ENCODE measurements at regions not wholly inside any gene's neighbourhood (a gene's known extent, or its start where the extent isn't known, plus 50 kb on each side); places are given as distances from the start of the nearest gene placed in this dataset.

DNA sequence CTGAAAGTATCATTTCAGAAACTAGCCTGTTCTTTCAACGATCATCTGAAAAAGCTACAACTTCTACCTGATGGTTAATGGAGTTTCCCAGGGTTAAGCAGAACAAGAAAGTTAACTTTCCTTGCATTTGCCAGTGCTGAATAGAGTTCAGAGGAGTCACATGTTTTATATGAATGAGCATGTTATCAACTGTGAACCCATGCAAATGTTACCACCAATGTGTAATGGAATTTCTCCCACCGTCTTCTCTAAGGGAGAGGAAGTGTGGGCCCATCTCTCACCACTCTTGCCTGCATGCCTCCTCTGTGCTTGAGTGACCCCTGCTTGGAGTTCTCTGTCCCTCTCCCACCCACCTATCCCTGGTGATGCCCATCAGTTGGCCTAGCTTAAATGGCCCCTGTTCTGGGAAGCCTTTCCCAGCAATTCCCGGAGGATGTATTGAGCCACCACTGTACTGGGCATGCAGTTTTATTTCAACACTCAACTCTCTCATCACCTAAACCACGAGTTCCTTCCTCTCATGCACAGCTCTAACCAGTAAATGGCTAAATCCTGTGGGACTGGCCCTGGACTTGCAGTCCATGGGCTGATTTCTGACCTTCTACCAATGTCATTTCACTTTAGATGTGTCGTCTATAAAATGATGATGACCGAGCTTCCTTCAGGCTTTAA is 159.8 kb downstream of the RPAP3 start:
- Histone ChIP-seq H2AFZ (ENCODE audit: low read length, unreplicated experiment) (no peak overlapping the region), H3K36me3 (ENCODE audit: insufficient read depth, low read length) (no peaks in the 10 kb centered on the region), H3K27ac (ENCODE audit: low read depth, low read length) (no peak overlapping the region), H3K4me1 (ENCODE audit: control insufficient read depth, insufficient read depth, low read length, unreplicated experiment) (no peaks in the 10 kb centered on the region), H3K4me3 (ENCODE audit: low read depth, low read length) (no peak overlapping the region), H3K27me3 (ENCODE audit: insufficient read depth, low read length) (peaks cover 33% of the 10 kb centered on the region), H3K79me2 (ENCODE audit: control insufficient read depth, insufficient read depth, low read length, unreplicated experiment) (no peaks in the 10 kb centered on the region)

DNA sequence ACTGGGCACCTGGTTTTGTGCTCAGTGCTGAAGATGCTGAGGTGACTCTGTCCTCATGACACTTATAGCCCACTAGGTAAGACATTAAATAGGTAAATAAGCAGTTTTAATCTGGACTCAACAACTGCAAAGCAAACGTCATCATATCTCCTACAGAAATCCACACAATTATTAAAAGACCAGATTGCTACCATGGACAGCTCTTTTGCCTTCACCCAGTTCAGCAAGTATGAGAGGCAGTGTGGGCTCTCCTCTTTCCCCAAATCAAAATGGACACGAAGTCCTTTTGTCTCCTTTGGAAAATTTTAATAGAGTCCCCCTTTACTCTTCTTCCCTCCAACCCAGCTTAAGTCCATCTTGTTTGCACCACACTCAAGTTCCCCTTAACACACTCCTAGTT is 171.1 kb downstream of the RPAP3 start:
- no peak overlapping the region for H2AFZ ChIP-seq (ENCODE audit: low read length, unreplicated experiment)
- H3K36me3 ChIP-seq (ENCODE audit: insufficient read depth, low read length): no peaks in the 10 kb centered on the region
- H3K4me3 ChIP-seq (ENCODE audit: low read depth, low read length): no peak overlapping the region
- H3K79me2 ChIP-seq (ENCODE audit: control insufficient read depth, insufficient read depth, low read length, unreplicated experiment): no peaks in the 10 kb centered on the region
- H3K4me1 ChIP-seq (ENCODE audit: control insufficient read depth, insufficient read depth, low read length, unreplicated experiment): no peaks in the 10 kb centered on the region
- peaks cover 84% of the 10 kb centered on the region for H3K27me3 ChIP-seq (ENCODE audit: insufficient read depth, low read length)
- H3K27ac ChIP-seq (ENCODE audit: low read depth, low read length): no peak overlapping the region

DNA sequence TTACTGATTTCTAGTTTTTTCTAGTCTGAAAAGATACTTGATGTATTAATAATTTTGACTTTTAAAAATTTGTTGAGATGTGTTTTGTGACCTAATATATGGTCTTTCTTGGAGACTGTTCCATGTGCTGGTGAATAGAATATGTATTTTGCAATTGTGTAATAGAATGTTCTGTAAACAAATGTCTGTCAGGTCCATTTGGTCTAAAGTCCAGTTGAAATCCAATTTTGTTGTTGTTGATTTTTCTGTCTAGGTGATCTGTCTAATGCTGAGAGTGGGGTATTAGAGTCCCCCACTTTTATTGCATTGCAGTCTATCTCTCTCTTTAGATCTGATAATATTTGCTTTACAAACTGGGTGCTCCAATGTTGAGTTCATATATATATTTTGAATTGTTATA is 175.8 kb downstream of the RPAP3 start:
- Histone ChIP-seq H3K36me3 (ENCODE audit: insufficient read depth, low read length) (no peaks in the 10 kb centered on the region), H3K4me1 (ENCODE audit: control insufficient read depth, insufficient read depth, low read length, unreplicated experiment) (no peaks in the 10 kb centered on the region)

DNA sequence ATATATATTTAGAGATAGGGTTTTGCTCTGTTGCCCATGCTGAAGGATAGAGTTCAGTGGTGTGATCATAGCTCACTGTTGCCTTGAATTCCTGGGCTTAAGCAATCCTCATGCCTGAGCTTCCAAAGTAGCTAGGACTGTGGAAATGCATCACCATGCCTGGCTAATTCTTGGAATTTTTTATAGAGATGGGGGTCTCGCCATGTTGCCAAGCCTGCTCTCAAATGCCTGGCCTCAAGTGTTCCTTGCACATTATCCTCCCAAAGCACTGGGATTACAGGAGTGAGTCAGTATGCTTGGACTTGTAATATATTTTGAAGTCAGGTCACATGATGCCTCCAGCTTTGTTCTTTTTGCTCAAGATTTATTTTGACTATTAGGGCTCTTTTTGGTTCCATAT is 178.0 kb downstream of the RPAP3 start:
- H3K4me3 ChIP-seq (ENCODE audit: low read depth, low read length): no peak overlapping the region
- H3K27ac ChIP-seq (ENCODE audit: low read depth, low read length): no peak overlapping the region
- H2AFZ ChIP-seq (ENCODE audit: low read length, unreplicated experiment): no peak overlapping the region
- no peaks in the 10 kb centered on the region for H3K4me1 ChIP-seq (ENCODE audit: control insufficient read depth, insufficient read depth, low read length, unreplicated experiment)
- H3K27me3 ChIP-seq (ENCODE audit: insufficient read depth, low read length): peaks cover 54% of the 10 kb centered on the region
- H3K79me2 ChIP-seq (ENCODE audit: control insufficient read depth, insufficient read depth, low read length, unreplicated experiment): no peaks in the 10 kb centered on the region
- H3K36me3 ChIP-seq (ENCODE audit: insufficient read depth, low read length): no peaks in the 10 kb centered on the region

More for the DNA sequence above, 175.8 kb downstream of the RPAP3 start:
- no peak overlapping the region for H3K4me3 ChIP-seq (ENCODE audit: low read depth, low read length)
- peaks cover 65% of the 10 kb centered on the region for H3K27me3 ChIP-seq (ENCODE audit: insufficient read depth, low read length)
- H2AFZ ChIP-seq (ENCODE audit: low read length, unreplicated experiment): no peak overlapping the region
- H3K79me2 ChIP-seq (ENCODE audit: control insufficient read depth, insufficient read depth, low read length, unreplicated experiment): no peaks in the 10 kb centered on the region
- H3K27ac ChIP-seq (ENCODE audit: low read depth, low read length): no peak overlapping the region

DNA sequence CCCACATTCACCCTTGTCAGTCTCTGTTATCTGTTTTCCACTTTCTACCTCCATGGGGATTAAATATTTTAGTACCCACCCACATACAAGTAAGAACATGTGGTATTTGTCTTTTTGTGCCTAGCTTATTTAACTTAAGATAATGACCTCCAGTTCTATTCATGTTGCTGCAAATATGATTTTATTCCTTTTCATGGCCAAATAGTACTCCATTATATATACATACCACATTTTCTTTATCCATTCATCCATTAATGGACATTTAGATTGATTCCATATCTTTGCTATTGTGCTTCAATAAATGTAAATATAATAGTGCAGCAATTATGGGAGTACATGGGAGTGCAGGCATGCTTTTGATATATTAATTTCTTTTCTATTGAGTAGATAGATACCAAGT is 185.8 kb downstream of the RPAP3 start:
- H2AFZ ChIP-seq (ENCODE audit: low read length, unreplicated experiment): no peak overlapping the region
- H3K79me2 ChIP-seq (ENCODE audit: control insufficient read depth, insufficient read depth, low read length, unreplicated experiment): no peaks in the 10 kb centered on the region
- H3K36me3 ChIP-seq (ENCODE audit: insufficient read depth, low read length): no peaks in the 10 kb centered on the region
- H3K4me3 ChIP-seq (ENCODE audit: low read depth, low read length): no peak overlapping the region
- H3K4me1 ChIP-seq (ENCODE audit: control insufficient read depth, insufficient read depth, low read length, unreplicated experiment): no peaks in the 10 kb centered on the region
- peaks cover 17% of the 10 kb centered on the region; the same call in 1 of the 2 replicates for H3K27me3 ChIP-seq (ENCODE audit: insufficient read depth, low read length)
- no peak overlapping the region for H3K27ac ChIP-seq (ENCODE audit: low read depth, low read length)

DNA sequence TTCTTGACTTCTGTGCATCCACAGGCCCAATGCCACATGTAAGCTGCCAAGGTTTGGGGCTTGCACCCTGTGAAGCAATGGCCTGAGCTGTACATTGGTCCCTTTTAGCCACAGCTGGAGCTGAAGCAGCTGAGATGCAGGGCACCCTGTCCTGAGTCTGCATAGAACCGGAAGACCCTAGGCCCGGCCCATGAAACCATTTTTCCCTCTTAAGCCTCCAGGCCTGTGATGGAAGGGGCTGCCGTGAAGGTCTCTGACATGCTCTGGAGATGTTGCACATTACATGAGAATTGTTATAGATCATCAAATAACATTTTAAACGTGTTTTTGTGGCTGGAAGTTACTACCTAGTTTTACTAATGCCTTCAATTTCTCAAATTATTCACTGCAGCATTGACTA is 188.7 kb downstream of the RPAP3 start:
- no peak overlapping the region for H2AFZ ChIP-seq (ENCODE audit: low read length, unreplicated experiment)
- no peaks in the 10 kb centered on the region for H3K36me3 ChIP-seq (ENCODE audit: insufficient read depth, low read length)
- no peak overlapping the region for H3K27ac ChIP-seq (ENCODE audit: low read depth, low read length)
- H3K4me1 ChIP-seq (ENCODE audit: control insufficient read depth, insufficient read depth, low read length, unreplicated experiment): no peaks in the 10 kb centered on the region
- no peaks in the 10 kb centered on the region for H3K79me2 ChIP-seq (ENCODE audit: control insufficient read depth, insufficient read depth, low read length, unreplicated experiment)
- peaks cover 10% of the 10 kb centered on the region; the same call in 1 of the 2 replicates for H3K27me3 ChIP-seq (ENCODE audit: insufficient read depth, low read length)
- no peak overlapping the region for H3K4me3 ChIP-seq (ENCODE audit: low read depth, low read length)

DNA sequence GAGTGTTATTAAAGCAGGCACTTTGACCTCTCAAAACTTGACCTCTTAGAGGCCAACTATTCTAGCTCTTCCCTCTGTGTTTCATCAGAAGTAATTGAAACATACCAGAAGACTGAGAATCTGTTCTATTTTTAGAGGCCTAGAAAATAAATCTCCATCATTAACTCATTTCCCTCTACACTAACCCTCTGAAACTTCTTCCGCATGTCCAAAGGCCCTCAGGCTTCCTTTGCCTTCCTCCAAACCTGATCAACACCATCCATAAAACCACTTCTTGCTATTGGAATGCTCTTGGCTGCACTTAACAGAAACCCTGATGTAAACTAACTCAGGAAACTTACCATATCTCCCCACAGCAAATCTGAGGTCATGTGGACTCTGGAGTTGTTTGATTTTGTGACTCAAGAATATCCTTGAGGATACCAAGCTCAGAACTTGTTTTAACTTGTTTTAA is 196.4 kb downstream of the RPAP3 start:
- no peaks in the 10 kb centered on the region for H3K27me3 ChIP-seq (ENCODE audit: insufficient read depth, low read length)
- peaks cover 8% of the 10 kb centered on the region for H3K4me1 ChIP-seq (ENCODE audit: control insufficient read depth, insufficient read depth, low read length, unreplicated experiment)
- H2AFZ ChIP-seq (ENCODE audit: low read length, unreplicated experiment): no peak overlapping the region
- no peaks in the 10 kb centered on the region for H3K36me3 ChIP-seq (ENCODE audit: insufficient read depth, low read length)
- no peak overlapping the region for H3K4me3 ChIP-seq (ENCODE audit: low read depth, low read length)
- H3K79me2 ChIP-seq (ENCODE audit: control insufficient read depth, insufficient read depth, low read length, unreplicated experiment): no peaks in the 10 kb centered on the region
- no peak overlapping the region for H3K27ac ChIP-seq (ENCODE audit: low read depth, low read length)

- H3K36me3 ChIP-seq (ENCODE audit: insufficient read depth, low read length): no peaks in the 10 kb centered on the region
- no peak overlapping the region for H3K27ac ChIP-seq (ENCODE audit: low read depth, low read length)
- H2AFZ ChIP-seq (ENCODE audit: low read length, unreplicated experiment): no peak overlapping the region
- no peak overlapping the region for H3K4me3 ChIP-seq (ENCODE audit: low read depth, low read length)
- peaks cover 8% of the 10 kb centered on the region for H3K4me1 ChIP-seq (ENCODE audit: control insufficient read depth, insufficient read depth, low read length, unreplicated experiment)
- no peaks in the 10 kb centered on the region for H3K27me3 ChIP-seq (ENCODE audit: insufficient read depth, low read length)
- no peaks in the 10 kb centered on the region for H3K79me2 ChIP-seq (ENCODE audit: control insufficient read depth, insufficient read depth, low read length, unreplicated experiment)
These were observed 198.6 kb downstream of the RPAP3 start for GRCh38 chr12:47507221-47507620.

GRCh38 chr12:47504775-47505446 is 200.9 kb downstream of the RPAP3 start:
- Histone ChIP-seq H3K4me1 (ENCODE audit: control insufficient read depth, insufficient read depth, low read length, unreplicated experiment) (peaks cover 8% of the 10 kb centered on the region), H3K4me3 (ENCODE audit: low read depth, low read length) (peak overlapping the region; percentile 14; the same call in 1 of the 2 replicates), H3K27ac (ENCODE audit: low read depth, low read length) (no peak overlapping the region; the same call in 1 of the 2 replicates), H2AFZ (ENCODE audit: low read length, unreplicated experiment) (peak overlapping the region; percentile 61), H3K36me3 (ENCODE audit: insufficient read depth, low read length) (no peaks in the 10 kb centered on the region), H3K27me3 (ENCODE audit: insufficient read depth, low read length) (0 out of 2 replicates have a peak, but pooled peaks cover 3% of the 10 kb centered on the region), H3K79me2 (ENCODE audit: control insufficient read depth, insufficient read depth, low read length, unreplicated experiment) (no peaks in the 10 kb centered on the region)

GRCh38 chr12:47493801-47494200 is 212.0 kb downstream of the RPAP3 start:
- Histone ChIP-seq H3K79me2 (ENCODE audit: control insufficient read depth, insufficient read depth, low read length, unreplicated experiment) (no peaks in the 10 kb centered on the region), H3K27ac (ENCODE audit: low read depth, low read length) (no peak overlapping the region), H2AFZ (ENCODE audit: low read length, unreplicated experiment) (no peak overlapping the region), H3K4me3 (ENCODE audit: low read depth, low read length) (no peak overlapping the region), H3K4me1 (ENCODE audit: control insufficient read depth, insufficient read depth, low read length, unreplicated experiment) (no peaks in the 10 kb centered on the region), H3K36me3 (ENCODE audit: insufficient read depth, low read length) (no peaks in the 10 kb centered on the region), H3K27me3 (ENCODE audit: insufficient read depth, low read length) (peaks cover 76% of the 10 kb centered on the region)
